NT2/D1 (cell line): ENCODE measurements at regions not wholly inside any gene's neighbourhood (a gene's known extent, or its start where the extent isn't known, plus 50 kb on each side); places are given as distances from the start of the nearest gene placed in this dataset.

Experiments
- DNase-seq: peaks from one replicate; pipeline ENCODE4 v3.0.0-alpha.2; 2011; ENCODE audit warnings: low read depth, low spot score
- H3K27me3 ChIP-seq: 2 replicates; pipeline ENCODE4 v1.6.0; 2011; ENCODE audit warnings: mild to moderate bottlenecking; ENCODE audit not compliant: insufficient read length, insufficient read depth
- H3K36me3 ChIP-seq: 2 replicates; pipeline ENCODE4 v1.6.1; 2011; ENCODE audit warnings: mild to moderate bottlenecking, low read length, mixed read lengths; ENCODE audit not compliant: insufficient read depth, insufficient read length
- H3K4me1 ChIP-seq: 2 replicates; pipeline ENCODE4 v1.5.1; 2011; ENCODE audit not compliant: insufficient read depth, insufficient read length
- H3K4me3 ChIP-seq: 2 replicates; pipeline ENCODE4 v1.5.1; 2011; ENCODE audit warnings: low read depth; ENCODE audit not compliant: insufficient read length
- H3K9ac ChIP-seq: 2 replicates; pipeline ENCODE4 v1.6.0; 2011; ENCODE audit warnings: low read depth; ENCODE audit not compliant: insufficient read length
- H3K9me3 ChIP-seq: 2 replicates; pipeline ENCODE4 v1.5.1; 2011; ENCODE audit warnings: mild to moderate bottlenecking, low read length; ENCODE audit not compliant: insufficient read depth
- SUZ12 ChIP-seq: IDR thresholded peaks from 2 replicates; pipeline ENCODE4 v1.6.1; 2011; ENCODE audit not compliant: insufficient read length, insufficient read depth; ENCODE audit errors: extremely low read depth
- YY1 ChIP-seq: IDR thresholded peaks from 2 replicates; pipeline ENCODE4 v1.6.1; 2011; ENCODE audit not compliant: insufficient read length, insufficient read depth
- ZNF274 ChIP-seq: IDR thresholded peaks from 2 replicates; pipeline ENCODE4 v1.6.1; 2011; ENCODE audit warnings: mild to moderate bottlenecking, low read depth, low read length

GRCh38 chr6:43875849-43876572, 106.0 kb downstream of the VEGFA start:
- H3K27me3 ChIP-seq, result no peaks in the 10 kb centered on the region
- TF ChIP-seq YY1 (no peak), SUZ12 (no peak), ZNF274 (no peak)
- peaks cover 4% of the 10 kb centered on the region for H3K4me1 ChIP-seq
- DNase-seq, result no peak
- H3K36me3 ChIP-seq, result no peaks in the 10 kb centered on the region
- no peak overlapping the region for H3K4me3 ChIP-seq
- no peaks in the 10 kb centered on the region for H3K9me3 ChIP-seq
- no peak overlapping the region for H3K9ac ChIP-seq

- Histone ChIP-seq H3K36me3 (no peaks in the 10 kb centered on the region), H3K27me3 (no peaks in the 10 kb centered on the region)
- TF ChIP-seq SUZ12, result no peak
- TF ChIP-seq ZNF274, result no peak
- TF ChIP-seq YY1, result no peak
Observed at GRCh38 chr6:43874814-43875590, 105.0 kb downstream of the VEGFA start.

GRCh38 chr6:43873806-43874714, 104.0 kb downstream of the VEGFA start:
- peaks cover 10% of the 10 kb centered on the region for H3K4me1 ChIP-seq
- H3K27me3 ChIP-seq, result no peaks in the 10 kb centered on the region
- no peaks in the 10 kb centered on the region for H3K36me3 ChIP-seq
- no peaks in the 10 kb centered on the region for H3K9me3 ChIP-seq
- TF ChIP-seq SUZ12 (no peak), YY1 (no peak), ZNF274 (no peak)
- H3K4me3 ChIP-seq, result no peak overlapping the region
- no peak for DNase-seq
- H3K9ac ChIP-seq, result no peak overlapping the region

More at GRCh38 chr6:43874814-43875590, 105.0 kb downstream of the VEGFA start:
- Histone ChIP-seq H3K4me1 (peaks cover 7% of the 10 kb centered on the region), H3K4me3 (no peak overlapping the region), H3K9ac (no peak overlapping the region), H3K9me3 (no peaks in the 10 kb centered on the region)
- no peak for DNase-seq

GRCh38 chr6:43871933-43872332, 101.9 kb downstream of the VEGFA start:
- no peak overlapping the region for H3K4me3 ChIP-seq
- no peak overlapping the region for H3K9ac ChIP-seq
- no peak for DNase-seq
- TF ChIP-seq SUZ12, result no peak
- no peak for TF ChIP-seq ZNF274
- no peak for TF ChIP-seq YY1
- H3K27me3 ChIP-seq, result no peaks in the 10 kb centered on the region
- H3K9me3 ChIP-seq, result no peaks in the 10 kb centered on the region
- H3K36me3 ChIP-seq, result no peaks in the 10 kb centered on the region
- peaks cover 10% of the 10 kb centered on the region for H3K4me1 ChIP-seq

- no peak for DNase-seq
- TF ChIP-seq ZNF274, result no peak
- no peak for TF ChIP-seq YY1
- TF ChIP-seq SUZ12, result no peak
- H3K27me3 ChIP-seq, result no peaks in the 10 kb centered on the region
- no peak overlapping the region for H3K4me3 ChIP-seq
- no peaks in the 10 kb centered on the region for H3K9me3 ChIP-seq
- no peak overlapping the region for H3K9ac ChIP-seq
- H3K4me1 ChIP-seq, result peaks cover 10% of the 10 kb centered on the region
- no peaks in the 10 kb centered on the region for H3K36me3 ChIP-seq
Observed at GRCh38 chr6:43871284-43871683, 101.3 kb downstream of the VEGFA start.

GRCh38 chr6:43870660-43871061, 100.7 kb downstream of the VEGFA start:
- no peak overlapping the region for H3K4me3 ChIP-seq
- no peaks in the 10 kb centered on the region for H3K9me3 ChIP-seq
- H3K4me1 ChIP-seq, result peaks cover 15% of the 10 kb centered on the region
- H3K9ac ChIP-seq, result no peak overlapping the region
- H3K36me3 ChIP-seq, result no peaks in the 10 kb centered on the region
- TF ChIP-seq SUZ12, result no peak
- no peak for TF ChIP-seq ZNF274
- no peak for TF ChIP-seq YY1
- no peaks in the 10 kb centered on the region for H3K27me3 ChIP-seq
- DNase-seq, result no peak
